LoVo (cell line): ENCODE measurements at regions not wholly inside any gene's neighbourhood (a gene's known extent, or its start where the extent isn't known, plus 50 kb on each side); places are given as distances from the start of the nearest gene placed in this dataset.
A peak's percentile ranks its signal among the peaks of the same experiment; 100 is the strongest.

Experiments used
- DNase-seq: peaks from one replicate; pipeline ENCODE4 v3.0.0-alpha.2; 2016; ENCODE audit warnings: low spot score

DNA sequence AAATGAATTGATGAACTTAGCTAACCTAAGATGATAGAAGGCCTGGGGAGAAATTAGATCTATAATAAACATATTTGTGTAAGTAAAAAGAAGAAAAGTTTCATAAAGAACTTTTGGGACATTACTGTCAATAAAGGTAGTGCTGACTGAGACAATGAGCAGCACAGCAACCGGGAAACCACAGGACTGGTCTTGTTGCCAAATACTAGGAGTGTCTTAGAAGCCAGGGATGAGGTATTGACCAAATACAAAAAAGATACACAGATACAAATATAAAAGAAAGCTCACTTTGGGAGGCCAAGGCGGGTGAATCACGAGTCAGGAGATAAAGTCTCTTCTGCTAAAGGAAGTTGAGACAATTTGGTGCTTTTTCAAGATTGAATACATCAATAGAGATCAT is 362.4 kb upstream of the ZNF385D start:
- no peak for DNase-seq

DNA sequence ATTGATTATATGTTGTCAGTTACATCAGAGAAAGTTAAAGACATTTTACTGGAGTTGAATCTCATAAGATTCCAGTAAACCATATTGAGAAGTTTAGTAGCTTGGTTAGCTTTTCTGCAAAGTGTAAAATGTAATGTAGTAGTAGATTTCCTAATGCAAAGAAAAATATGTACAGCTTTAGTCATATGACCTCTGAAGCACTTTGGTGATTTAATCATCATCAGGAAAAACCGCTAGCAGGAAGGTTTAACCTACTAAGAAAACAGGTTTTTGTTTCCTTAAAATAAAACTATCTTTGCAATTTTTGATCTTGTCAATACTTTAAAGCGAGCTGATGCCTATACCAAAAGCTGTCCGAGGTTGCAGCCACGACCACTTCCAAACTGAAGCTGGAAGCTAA is 364.6 kb upstream of the ZNF385D start:
- no peak for DNase-seq

DNA sequence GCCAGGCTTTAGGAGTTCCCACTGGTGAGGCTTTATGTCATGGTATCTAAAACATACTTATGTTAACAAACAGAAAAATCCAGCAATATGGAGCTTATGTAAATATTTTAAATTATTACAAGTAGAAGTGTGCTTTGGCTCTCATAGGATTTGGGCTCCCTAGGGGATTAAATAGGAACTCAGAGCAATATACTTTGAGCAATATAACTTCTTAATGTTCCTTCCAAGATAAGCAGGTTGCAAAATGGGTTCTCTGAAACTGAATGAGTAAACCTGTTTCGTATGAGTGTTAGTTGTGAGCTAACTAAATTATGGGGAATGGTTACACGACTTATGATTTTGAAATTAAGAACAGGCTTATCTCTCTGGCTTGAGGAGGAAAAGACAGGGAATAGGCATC is 366.1 kb upstream of the ZNF385D start:
- DNase-seq: no peak

DNA sequence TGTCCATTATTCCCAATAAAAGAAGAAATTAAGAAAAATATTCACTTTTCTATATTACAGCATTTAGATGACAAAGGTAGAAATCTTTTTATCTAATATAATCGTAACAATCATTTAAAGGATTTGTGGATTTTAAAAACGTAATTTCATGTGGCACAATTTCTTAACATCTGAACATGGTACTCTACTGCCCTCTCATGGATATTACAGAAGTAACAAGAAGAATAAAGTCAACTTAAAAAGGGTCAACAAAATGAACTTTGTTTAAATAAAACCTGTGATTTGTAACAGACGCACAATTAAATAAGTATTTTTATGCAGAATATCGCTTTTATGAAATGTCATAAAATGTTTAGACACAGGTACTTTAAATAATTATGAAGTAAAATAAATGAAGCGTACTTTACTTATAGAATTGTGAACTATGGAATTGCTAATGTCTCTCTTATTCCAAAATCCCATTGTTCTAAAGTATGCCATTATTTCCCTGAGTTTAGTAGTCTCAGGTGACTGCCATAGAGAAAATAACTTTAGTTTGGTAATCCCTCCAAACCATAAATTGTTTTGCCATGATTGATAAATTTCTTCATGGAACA is 366.8 kb upstream of the ZNF385D start:
- peak; percentile 48 for DNase-seq

DNA sequence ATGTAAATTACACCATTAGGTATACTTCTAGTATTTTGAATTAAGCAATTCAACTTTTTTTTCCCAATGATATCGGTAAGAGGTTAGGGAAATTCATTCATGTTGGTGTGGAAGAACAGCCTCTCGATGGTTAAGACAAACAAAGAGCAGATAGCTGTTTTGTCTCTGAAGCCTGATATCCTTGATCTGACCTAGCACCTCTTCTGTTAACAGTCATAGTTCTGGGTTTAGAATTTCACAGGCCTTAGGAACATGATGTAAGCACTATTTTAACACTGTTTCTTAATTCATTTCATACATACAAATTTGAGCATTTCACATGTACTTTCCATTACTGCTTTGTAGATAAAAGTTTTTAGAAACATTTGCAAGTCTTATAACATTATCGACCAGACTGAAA is 367.5 kb upstream of the ZNF385D start:
- DNase-seq: no peak

DNA sequence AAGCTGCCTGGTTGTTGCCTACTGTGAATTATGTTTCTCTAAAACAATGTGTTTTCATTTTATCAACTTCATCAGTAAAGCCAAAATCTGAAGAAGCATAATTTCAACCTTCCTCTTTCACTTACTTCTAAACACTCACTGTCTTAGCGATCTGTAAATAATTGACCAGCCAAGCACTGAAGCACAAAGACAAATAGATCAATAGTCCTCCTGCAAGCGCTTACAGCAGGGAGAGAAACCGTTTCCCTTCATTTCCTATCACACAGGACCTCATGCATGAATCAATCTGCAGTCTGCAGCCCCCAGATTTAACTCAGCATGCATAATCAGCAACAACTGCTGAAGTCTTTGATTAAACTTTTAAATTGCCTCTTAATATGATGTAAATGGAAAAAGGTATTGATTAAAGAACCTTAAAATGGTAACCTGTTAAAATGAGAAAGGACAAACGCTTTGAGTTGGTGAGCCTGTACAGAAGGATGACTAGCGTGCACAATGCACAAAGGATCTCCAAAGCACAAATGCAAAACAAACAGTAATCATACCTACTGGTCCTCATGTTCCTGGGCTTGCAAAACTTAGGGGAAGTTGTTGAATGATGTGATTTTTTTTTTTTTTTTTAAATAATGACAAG is 370.2 kb upstream of the ZNF385D start:
- no peak for DNase-seq

DNA sequence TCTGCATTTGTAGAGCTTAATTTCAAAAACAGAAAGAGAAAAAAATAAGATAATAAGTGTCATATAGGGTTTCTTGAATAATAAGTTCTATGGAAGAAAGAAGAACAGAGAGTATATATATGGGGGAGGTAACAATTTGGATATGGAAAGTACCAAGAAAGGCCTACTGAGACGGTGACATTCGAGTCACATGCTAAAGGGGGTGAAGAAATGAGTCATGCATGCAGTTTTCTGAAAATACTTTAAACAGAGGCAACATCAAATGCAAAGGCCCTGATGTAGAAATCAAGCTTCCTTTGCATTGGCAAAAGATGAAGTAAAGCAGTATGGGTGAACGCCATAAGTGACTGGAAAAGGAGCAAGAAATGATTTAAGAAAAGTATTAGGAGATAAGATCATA is 371.6 kb upstream of the ZNF385D start:
- no peak for DNase-seq

DNA sequence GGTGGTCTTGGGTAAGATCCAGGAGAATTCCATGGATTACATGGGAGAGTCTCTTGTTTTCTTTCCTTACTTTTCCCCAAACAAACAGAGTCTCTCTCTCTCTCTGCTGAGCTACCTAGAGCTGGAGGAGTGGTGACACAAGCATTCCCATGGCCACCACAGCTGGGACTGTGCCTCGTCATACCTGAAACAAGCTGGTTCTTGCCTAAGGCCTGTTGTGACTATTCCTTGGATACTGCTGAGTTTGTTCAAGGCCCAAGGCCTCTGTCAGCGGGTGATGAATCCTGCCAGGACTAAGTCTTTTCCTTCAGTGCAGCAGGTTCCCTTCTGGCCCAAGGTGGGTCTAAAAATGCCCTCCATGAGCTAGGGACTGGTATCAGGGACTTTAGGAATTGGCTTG is 378.1 kb upstream of the ZNF385D start:
- DNase-seq: no peak

DNA sequence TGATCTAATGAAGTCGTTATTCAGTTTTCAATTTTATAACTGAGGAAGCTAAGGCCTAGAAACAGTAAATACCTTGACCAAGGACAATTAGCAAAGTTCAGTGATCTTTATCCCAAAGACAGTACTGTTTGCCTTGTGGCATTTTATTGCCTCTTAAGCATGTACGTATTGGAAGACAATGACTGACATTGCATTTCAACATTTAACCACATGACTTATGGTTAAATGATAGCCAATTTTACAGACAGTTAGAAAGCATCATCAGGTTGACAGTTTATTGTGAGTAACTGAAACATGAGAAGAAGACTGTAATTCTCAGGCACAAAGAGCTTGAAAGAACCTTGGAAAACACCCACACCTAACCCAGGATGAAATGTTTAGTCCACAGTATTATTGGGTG is 390.8 kb upstream of the ZNF385D start:
- peak; percentile 2 for DNase-seq

DNA sequence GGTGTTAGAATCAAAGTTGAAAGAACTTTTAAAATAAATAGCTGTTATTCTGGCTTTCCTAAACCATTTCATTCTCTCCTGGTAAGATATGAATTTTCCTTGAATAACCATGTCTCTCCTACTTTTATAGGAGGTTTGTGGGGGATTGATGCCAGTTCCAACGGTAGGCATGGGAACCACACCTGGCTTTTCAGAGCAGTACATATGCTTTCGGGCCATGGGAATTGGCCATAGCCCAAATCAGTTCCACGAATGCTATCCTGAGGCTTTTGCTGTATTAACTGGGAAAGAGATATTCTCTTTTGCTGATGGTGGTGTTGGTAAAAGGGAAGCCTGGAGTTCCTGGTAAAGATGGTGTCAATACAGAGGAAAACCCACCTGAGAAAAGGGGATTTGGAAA is 396.2 kb upstream of the ZNF385D start:
- no peak for DNase-seq

DNA sequence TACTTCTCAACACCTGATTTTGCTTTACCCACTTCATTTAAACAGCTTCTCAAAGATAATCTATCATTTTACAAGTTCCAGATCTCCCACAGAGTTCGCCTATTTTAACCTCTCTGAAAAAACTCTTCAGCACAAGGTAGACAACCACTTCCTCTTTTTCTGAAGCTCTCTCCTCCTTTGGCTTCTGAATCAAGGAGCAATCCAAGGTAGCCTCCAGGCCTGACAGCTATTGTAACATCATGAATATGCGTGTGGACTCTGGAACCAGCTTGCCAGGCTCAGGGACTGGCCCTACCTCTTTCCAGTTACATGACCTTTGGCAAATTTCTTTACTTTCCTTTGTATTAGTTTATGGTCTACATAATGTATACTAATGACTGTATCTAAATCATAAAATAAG is 405.9 kb upstream of the ZNF385D start:
- no peak for DNase-seq

DNA sequence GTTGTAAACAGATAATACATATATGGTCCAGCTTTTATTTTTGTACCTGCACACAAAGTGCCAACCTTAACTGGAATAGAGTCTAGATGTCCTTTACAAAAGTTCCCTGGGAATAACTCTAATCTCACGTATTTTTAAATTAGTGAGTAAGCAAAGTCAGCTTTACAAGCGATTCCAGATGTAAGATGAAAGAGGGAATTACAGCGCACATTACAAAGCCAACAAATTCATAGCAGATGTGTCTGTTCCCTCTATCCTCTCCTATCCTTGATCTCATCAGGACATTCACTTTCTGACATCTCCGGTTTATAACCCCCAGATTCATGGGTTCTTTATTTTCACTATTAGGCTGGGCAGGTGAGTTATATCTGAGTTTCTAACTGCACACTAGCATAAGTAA is 406.8 kb upstream of the ZNF385D start:
- no peak for DNase-seq

DNA sequence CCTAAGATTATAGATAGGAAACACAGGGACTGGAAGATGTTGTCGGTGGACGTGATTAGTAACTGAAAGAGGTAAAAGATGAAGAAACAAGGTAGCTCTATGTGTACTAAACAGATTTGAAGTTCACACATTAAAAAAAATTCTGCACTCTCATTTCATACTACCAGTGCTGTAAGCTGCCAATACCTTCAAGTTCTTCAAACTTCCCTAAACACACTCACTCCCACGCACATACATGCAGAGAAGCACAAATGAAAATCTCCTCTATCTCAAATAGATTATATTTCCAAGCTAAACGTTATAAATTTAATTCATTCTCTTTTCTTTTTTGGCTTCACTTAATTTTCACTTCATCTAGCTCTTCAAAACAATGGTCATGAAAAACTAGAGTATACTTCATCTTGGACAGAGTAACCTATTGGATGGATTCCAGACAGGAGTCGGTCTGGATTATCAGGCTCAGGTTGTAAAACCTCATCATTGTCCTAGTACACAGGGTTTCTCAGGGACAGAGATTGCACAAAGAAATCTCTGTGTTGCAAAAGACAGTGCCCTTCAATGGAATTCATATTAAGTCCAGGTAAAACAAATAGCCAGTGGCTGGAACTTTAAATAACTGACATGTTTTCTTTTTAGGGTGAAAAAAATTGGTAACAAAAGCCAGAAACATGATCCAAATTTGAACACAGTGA is 408.1 kb upstream of the ZNF385D start:
- DNase-seq: peak; percentile 8

DNA sequence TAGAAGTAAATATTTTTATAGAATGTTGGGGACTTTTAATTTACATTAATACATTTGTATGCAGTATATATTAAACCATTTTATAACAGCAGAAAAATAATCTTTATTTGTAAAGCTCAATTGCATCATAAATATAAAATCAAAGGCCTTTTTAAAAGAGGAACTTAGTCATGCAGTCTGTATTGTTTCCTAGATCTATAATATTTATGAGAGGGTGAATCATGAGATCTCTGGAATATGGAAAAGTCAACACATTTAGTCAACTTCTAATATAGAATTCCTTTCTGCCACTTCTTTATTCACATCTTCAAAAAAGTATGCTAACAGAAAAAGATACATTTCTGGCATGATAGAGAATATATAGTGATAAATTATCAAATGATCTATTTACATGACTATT is 410.3 kb upstream of the ZNF385D start:
- DNase-seq: no peak

DNA sequence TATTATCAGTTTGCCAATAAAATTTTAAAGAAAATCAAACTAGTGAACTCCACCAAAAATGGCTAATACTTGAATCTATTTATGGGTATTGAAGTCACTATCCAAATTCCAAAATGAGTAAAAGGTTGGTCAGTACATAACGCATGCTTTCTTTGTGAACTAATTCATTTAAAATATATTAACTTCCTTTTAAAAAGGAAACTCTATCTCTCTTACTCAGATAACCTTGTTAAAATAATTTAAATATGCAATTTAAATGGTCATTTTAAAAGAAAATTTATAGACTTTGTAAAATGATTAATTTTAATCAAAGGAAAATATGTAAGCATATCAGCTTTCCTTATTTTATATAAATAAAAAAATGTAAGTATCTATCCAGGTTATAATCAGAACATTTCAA is 419.4 kb upstream of the ZNF385D start:
- DNase-seq: no peak

DNA sequence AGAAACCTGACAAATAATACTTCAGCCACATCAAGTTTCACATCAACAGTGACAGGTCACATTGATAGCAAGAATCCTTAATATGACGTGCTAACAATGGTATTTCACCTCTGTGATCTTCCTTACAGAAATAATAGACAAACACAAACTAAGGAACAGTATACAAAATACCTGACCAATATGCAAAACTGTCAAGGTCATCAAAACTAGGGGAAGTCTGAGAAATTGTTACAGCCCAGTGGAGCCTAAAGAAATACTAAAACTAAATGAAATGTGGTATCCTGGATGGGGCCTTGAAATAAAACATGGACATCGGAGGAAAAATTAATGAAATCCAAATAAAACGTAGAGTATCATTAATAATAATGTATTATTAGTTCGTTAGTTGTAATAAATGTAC is 422.0 kb upstream of the ZNF385D start:
- no peak for DNase-seq

DNA sequence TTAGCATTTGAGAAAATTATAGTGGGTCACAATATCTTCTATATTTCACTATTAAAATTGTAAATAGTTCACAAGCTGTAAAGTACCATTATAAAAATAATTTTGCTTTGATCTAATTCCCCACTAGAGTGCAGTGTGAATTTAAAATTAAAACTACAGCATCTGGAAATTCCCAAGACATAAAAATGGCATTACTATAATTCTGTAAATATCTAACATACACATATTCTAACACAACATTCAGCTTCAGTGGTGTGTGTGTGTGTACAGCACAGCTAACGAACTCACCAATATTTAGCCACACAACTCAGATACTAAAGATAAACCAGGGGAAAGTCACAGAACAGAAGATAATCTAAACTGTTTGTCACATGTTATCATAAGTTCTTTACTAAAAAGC is 424.9 kb upstream of the ZNF385D start:
- DNase-seq: no peak

DNA sequence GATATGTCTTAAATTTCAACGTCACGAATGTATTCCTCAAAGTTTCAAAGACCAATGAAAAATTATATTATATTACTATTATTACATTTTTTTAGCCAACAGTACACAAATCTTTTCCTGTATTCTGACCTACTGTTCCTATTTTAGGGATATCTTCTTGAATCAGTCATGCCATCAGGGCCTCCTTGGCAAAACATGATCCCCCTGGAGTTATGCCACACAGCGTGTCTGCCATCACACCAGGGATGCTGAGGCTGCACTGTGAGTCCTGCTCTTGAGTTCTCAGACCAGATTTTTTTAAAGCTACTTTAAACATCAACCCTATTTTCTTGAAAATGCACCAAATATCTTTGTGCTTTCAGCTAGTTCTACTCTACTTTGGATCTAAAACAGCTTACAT is 425.9 kb upstream of the ZNF385D start:
- DNase-seq: no peak

DNA sequence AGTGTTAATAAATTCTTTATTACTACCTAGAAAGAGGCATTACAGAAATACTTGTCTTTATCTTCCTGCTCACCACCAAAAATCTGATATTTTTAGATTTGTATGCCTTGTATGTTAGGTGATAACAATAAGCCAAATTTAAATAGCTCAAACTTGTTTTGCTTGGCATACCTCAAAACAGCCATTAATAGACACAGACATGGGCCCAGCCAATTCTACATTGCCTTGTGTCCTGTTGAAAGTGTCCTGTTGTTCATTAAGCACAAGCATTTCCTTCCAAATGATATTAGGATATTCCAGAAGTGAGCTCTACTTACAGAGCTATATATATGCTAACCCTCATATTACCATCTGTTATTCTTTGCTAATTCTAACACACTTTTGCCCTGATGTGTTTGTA is 438.6 kb upstream of the ZNF385D start:
- no peak for DNase-seq

DNA sequence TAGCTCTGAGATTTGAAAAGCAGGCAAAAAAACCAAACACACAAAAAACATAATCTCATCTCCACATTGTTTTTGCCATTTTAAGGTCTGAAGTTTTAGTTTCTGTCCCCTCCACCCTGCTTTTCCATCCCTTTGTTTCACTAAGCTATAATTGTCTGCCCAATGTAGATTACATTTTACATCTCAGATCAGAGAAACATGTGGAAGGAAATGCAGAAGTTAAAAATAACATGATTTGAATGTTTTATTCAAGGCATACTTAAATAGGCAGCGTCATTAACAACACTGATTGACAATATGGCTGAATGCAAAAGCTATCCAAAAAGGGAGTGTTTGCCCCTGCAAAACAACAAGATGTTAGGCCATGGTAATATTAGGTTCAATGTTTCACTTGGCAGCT is 448.1 kb upstream of the ZNF385D start:
- DNase-seq: no peak

DNA sequence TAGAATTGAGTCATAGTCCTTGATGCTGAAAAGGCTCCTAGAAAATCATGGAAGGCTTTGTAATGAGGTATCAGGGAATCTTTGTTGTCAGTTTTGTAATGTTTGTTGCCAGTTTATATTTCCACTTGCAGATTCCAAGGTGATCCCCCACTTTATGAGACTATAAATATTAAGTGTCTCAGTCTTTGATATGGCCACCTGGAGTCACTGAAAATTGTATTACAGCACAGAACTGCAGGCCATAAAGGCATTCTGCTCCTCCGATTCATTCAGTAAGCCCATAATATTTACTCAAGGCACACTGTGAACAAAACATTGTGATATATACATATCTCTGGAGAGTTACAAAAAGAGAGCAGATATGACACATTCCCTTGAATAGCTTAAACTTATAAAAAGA is 457.8 kb upstream of the ZNF385D start:
- no peak for DNase-seq

DNA sequence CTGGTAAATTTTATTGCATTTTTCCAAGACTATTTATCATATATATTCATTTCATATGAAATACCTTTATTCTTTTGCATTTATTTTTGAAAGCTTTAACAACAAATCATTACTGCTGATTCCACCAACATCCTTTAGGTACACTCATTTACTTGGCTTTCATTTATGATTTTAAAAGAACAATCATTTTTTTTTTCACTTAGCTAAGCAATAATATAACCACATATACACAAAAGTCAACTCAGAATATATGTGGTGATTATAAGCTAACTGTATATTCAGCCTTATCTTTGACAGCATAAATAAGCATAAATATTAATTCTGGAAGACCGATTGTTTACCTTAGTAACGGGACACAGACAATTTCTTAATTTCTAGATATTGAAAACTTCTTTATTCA is 458.6 kb upstream of the ZNF385D start:
- DNase-seq: no peak

DNA sequence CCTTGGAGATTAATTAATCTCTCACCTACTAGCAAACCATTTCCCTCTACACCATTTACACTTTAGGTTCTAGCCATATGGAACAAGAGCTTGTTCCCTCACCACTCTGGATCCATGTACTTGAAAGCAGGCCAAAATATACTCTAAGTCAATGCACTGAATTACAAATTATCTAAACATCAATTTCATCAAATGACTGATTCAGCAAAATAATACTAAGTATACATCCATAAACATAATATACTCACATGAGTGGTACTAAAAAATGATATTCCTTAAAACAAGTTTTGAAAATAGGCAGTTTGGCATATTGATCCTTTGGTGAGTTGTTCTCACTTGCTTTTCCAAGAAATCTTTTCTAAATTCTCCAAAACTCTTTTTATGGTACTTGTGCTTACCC is 459.7 kb upstream of the ZNF385D start:
- DNase-seq: no peak

DNA sequence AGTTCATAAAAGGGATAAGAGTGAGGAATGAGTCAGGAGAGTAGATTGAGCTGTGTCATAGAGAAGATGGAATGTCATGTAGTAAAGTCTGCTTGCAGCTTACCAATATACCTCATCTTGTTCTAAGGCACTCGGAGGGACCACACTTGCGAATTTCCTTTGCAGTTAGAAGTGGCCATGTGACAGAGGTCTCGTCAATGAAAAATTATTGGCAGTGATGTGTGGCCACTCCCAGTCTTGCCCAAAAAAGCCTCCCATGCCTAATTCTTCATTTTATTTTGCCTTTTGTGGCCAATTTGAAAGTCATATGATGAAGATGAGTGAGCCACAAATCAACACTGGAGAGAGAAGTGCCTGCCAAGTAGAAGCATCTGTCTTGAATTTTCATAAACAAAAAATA is 465.6 kb upstream of the ZNF385D start:
- no peak for DNase-seq
